SK-N-MC (cell line): ENCODE measurements at regions not wholly inside any gene's neighbourhood (a gene's known extent, or its start where the extent isn't known, plus 50 kb on each side); places are given as distances from the start of the nearest gene placed in this dataset.

Experiments used
- EZH2 ChIP-seq: fragments of 200-600 bp; sonication (generic); IDR thresholded peaks from one replicate; pipeline ENCODE4 v1.6.1; 2017; ENCODE audit warnings: antibody characterized with exemption
- POLR2AphosphoS5 ChIP-seq: IDR thresholded peaks from 2 replicates; pipeline ENCODE4 v1.6.1; 2012; ENCODE audit warnings: mild to moderate bottlenecking, low read depth, low read length, borderline replicate concordance

- TF ChIP-seq POLR2AphosphoS5 (no peak; the same call in 1 of the 2 replicates), EZH2 (no peak)
Measured at GRCh38 chr2:219698748-219699439, 71.5 kb downstream of the SLC4A3 start.
